Progenitor cell of endocrine pancreas (in vitro differentiated cells): ENCODE measurements at regions not wholly inside any gene's neighbourhood (a gene's known extent, or its start where the extent isn't known, plus 50 kb on each side); places are given as distances from the start of the nearest gene placed in this dataset.

Experiments used
- DNase-seq: peaks from one replicate; pipeline ENCODE4 v3.0.0; 2021; ENCODE audit warnings: low spot score; ENCODE audit not compliant: unreplicated experiment
- H3K27ac Mint-ChIP-seq: 2 replicates; pipeline ENCODE4 v1.8.0; 2021; ENCODE audit warnings: mild to moderate bottlenecking, moderate library complexity, mixed read lengths
- H3K27me3 Mint-ChIP-seq: 2 replicates; pipeline ENCODE4 v1.8.0; 2021; ENCODE audit warnings: mixed read lengths
- H3K36me3 Mint-ChIP-seq: 2 replicates; pipeline ENCODE4 v1.8.0; 2022; ENCODE audit warnings: mixed read lengths; ENCODE audit not compliant: insufficient read depth
- H3K4me1 Mint-ChIP-seq: 2 replicates; pipeline ENCODE4 v1.8.0; 2021; ENCODE audit warnings: low read depth, mixed read lengths
- H3K4me3 Mint-ChIP-seq: 2 replicates; pipeline ENCODE4 v1.8.0; 2021; ENCODE audit warnings: low read depth, mild to moderate bottlenecking, moderate library complexity, mixed read lengths
- H3K9me3 Mint-ChIP-seq: 2 replicates; pipeline ENCODE4 v1.8.0; 2021; ENCODE audit warnings: low read depth, mixed read lengths
- CTCF ChIP-seq: fragments of 200-600 bp; sonication (generic); IDR thresholded peaks from one replicate; pipeline ENCODE4 v1.5.0; 2021; ENCODE audit warnings: antibody characterized with exemption, mild to moderate bottlenecking; ENCODE audit not compliant: unreplicated experiment

- no peak for DNase-seq
- no peaks in the 10 kb centered on the region for H3K36me3 Mint-ChIP-seq
- peaks cover 1% of the 10 kb centered on the region for H3K4me1 Mint-ChIP-seq
- no peak overlapping the region for H3K4me3 Mint-ChIP-seq
- peaks cover 7% of the 10 kb centered on the region for H3K27me3 Mint-ChIP-seq
- H3K27ac Mint-ChIP-seq, result no peak overlapping the region
- no peaks in the 10 kb centered on the region for H3K9me3 Mint-ChIP-seq
- peak; percentile 47 for TF ChIP-seq CTCF
Observed at GRCh38 chr12:48286665-48287064, 64.1 kb downstream of the ZNF641 start.

- H3K36me3 Mint-ChIP-seq, result no peaks in the 10 kb centered on the region
- no peak for TF ChIP-seq CTCF
- H3K27ac Mint-ChIP-seq, result no peak overlapping the region
- DNase-seq, result no peak
- peaks cover 1% of the 10 kb centered on the region for H3K4me1 Mint-ChIP-seq
- H3K9me3 Mint-ChIP-seq, result no peaks in the 10 kb centered on the region
- no peak overlapping the region for H3K4me3 Mint-ChIP-seq
- H3K27me3 Mint-ChIP-seq, result peaks cover 7% of the 10 kb centered on the region
Observed at GRCh38 chr12:48285751-48286650, 64.7 kb downstream of the ZNF641 start.

GRCh38 chr12:48281811-48282210 is 68.9 kb downstream of the ZNF641 start:
- H3K27ac Mint-ChIP-seq, result no peak overlapping the region
- peaks cover 6% of the 10 kb centered on the region for H3K27me3 Mint-ChIP-seq
- TF ChIP-seq CTCF, result no peak
- peaks cover 9% of the 10 kb centered on the region for H3K4me1 Mint-ChIP-seq
- H3K4me3 Mint-ChIP-seq, result no peak overlapping the region
- DNase-seq, result no peak
- H3K9me3 Mint-ChIP-seq, result peaks cover under 1% of the 10 kb centered on the region
- H3K36me3 Mint-ChIP-seq, result no peaks in the 10 kb centered on the region

GRCh38 chr12:48280572-48280971 is 70.1 kb downstream of the ZNF641 start:
- Mint-ChIP-seq H3K4me1 (peaks cover 9% of the 10 kb centered on the region), H3K9me3 (peaks cover 6% of the 10 kb centered on the region), H3K27ac (no peak overlapping the region), H3K4me3 (no peak overlapping the region), H3K36me3 (no peaks in the 10 kb centered on the region), H3K27me3 (peaks cover 10% of the 10 kb centered on the region)
- no peak for DNase-seq
- TF ChIP-seq CTCF, result no peak

- peaks cover 2% of the 10 kb centered on the region for H3K36me3 Mint-ChIP-seq
- H3K9me3 Mint-ChIP-seq, result peaks cover 6% of the 10 kb centered on the region
- TF ChIP-seq CTCF, result no peak
- H3K27ac Mint-ChIP-seq, result peak overlapping the region; percentile 3
- peaks cover 18% of the 10 kb centered on the region for H3K27me3 Mint-ChIP-seq
- DNase-seq, result no peak
- peaks cover 9% of the 10 kb centered on the region for H3K4me1 Mint-ChIP-seq
- H3K4me3 Mint-ChIP-seq, result no peak overlapping the region
Observed at GRCh38 chr12:48279601-48280000, 71.1 kb downstream of the ZNF641 start.
